Activated gamma-delta T cell treated with Interleukin-2 at 50 U/mL for 16 hours (primary cell): ENCODE measurements at regions not wholly inside any gene's neighbourhood (a gene's known extent, or its start where the extent isn't known, plus 50 kb on each side); places are given as distances from the start of the nearest gene placed in this dataset.
A peak's percentile ranks its signal among the peaks of the same experiment; 100 is the strongest.

Source experiments
- DNase-seq: peaks from one replicate; pipeline ENCODE4 v3.0.0-alpha.2; 2020

GRCh38 chr3:11089931-11090330, 64.4 kb upstream of the HRH1 start:
- no peak for DNase-seq

DNA sequence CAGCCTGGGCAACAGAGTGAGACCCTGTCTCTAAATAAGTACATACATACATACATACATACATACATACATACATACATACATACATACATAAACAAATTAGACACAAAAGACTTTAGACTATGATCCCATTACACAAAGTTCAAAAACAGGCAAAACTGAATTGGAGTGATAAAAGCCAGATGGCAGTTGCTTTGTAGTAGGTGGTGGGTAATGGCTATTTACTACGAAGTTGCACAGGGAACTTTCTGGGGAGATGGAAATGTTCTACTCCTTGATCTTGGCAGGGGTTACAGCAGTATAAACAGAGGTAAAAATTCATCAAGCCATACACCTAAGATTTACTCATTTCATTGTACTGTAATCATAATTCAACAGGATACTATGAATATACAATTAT, 63.7 kb upstream of the HRH1 start:
- no peak for DNase-seq

DNA sequence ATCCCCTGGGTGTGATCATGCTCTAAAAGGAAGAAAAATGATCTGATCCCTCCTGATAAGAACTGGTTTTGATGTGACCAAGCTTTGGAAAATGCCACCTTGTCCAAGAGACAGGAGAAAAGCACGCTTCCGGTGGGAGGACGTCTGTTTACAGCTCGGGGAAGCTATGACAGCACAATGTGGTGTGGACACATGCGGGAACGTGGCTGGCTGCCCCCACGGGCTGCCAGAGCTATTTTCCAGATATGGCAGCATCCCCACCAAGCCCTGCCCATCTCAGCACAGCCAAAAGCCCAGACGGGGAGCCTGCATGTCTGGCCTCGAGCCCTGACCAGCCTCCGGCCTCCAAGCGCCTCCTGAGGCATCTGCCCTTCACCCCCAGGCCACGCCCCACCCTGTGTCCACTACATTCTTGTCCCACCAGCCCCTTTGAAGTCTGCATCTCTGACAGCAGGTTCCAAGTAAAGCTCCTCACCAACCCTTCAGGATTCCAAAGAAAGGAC, 63.2 kb upstream of the HRH1 start:
- no peak for DNase-seq

- no peak for DNase-seq
Observed at GRCh38 chr3:11091791-11092190, 62.5 kb upstream of the HRH1 start.

GRCh38 chr3:11093823-11094340, 60.4 kb upstream of the HRH1 start:
- DNase-seq, result no peak

GRCh38 chr3:11095932-11096265, 58.4 kb upstream of the HRH1 start:
- no peak for DNase-seq

DNA sequence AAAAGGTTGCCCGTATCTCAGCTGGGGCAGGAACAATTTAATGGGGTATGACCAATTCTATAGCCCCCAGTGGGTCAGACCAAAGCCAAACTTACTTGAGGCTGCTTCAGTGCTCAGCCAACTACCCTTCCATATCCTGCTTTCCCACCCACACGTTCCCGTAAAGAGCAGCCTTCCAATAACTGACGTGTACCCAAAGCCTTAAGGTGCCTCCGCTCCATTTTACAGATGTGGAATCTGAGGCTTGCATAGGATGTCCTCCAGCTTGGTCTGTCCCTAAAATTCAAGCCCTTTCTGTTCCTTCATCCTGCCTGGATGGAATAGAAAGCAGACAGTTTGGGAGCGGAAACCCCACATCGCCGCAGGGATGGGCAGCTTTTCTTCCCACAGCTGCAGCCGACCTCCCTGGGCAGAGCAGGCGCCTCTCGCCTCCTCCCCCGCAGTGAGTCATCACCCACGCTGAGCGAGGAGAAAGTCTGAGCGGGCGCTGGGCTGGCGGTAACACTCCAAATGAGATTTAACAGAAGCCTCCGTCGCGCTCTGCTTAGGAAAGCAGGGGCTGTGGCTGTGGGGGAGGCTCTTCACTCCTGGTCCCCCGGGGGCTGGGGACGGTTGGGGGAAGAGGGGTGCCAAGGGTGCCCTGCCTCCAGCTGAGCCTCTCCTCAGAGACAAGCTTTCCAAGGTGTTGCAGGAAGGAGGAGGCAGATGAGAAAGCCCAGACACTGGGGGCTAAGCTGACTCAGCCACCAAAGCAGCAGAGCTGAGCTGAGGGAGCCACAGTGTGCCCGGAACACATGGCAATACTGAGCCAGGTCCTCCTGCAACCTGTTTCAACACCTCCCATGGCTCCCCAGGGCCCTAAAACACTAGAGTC, 57.8 kb upstream of the HRH1 start:
- DNase-seq, result peak; percentile 22

GRCh38 chr3:11099306-11099705, 55.0 kb upstream of the HRH1 start:
- DNase-seq, result no peak
